Sciatic nerve (tissue), 2 donors: ENCODE measurements at regions not wholly inside any gene's neighbourhood (a gene's known extent, or its start where the extent isn't known, plus 50 kb on each side); places are given as distances from the start of the nearest gene placed in this dataset.
"Not testable (repeated sequence)": the region's sequence is repeated elsewhere in the genome, so short reads cannot be mapped to it uniquely, and the experiment has no call there.

Experiments used
- ATAC-seq: fragments of 200-7000 bp; cut with Tn5 transposase; one replicate; pipeline ENCODE4 v1.9.1; 2020; ENCODE audit warnings: mild to moderate bottlenecking, moderate library complexity
- DNase-seq: peaks from one replicate; pipeline ENCODE4 v3.0.0-alpha.2; 2020; ENCODE audit warnings: low spot score
- intact Hi-C: fragments of 100-400 bp; cut with DNase I; formaldehyde crosslinking; loops from one replicate; pipeline ENCODE4 v1.14.2; 2022
- donor health status: DM: no; HTN: no; CAD: no.
- donor health status: DM: no; HTN: no; CAD: no.

DNA sequence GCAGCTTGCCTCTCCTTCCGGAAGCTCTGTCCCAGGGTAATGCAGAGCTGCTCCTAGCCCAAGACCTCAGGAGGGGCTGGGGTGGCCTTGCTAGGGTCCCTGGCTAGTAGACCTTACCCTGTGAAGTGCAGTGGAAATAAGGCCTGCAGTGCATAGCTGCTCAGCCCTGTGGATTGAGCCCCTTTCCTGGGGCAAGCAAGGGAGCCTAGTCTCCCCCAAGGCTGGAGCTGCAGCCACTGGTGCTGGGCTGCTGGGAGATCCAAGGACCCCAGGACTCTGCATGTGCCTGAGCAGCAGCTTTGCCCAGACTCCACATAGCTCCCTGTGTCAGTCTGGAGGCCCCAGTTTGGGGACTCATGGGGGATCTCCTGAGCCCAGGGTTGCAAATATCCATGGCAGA lies 57.9 kb downstream of the FANCF start:
- intact Hi-C loops, result no loop called here
- DNase-seq (no peak), ATAC-seq (no peak)

DNA sequence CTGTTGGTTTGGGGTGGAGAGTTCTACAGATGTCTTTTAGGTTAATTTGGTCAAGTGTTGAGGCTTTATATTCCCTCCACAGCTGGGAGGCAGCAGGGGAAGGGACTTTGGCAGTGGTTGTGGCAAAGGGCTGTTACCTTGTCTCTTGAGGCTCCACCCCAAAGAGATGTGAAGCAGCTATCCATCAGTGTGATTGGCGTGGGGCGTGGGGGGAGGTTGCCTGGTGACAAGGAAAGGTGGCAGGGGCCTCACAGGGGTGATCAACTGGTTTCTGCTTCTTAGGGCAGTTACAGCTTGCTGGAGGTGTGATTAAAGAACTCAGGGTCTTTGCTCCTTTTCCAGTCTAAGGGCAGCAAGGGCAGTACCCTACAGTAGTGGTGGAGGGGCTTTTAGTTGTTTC lies 59.3 kb downstream of the FANCF start:
- DNase-seq (no peak), ATAC-seq (no peak)
- intact Hi-C loops, result no loop called here

DNA sequence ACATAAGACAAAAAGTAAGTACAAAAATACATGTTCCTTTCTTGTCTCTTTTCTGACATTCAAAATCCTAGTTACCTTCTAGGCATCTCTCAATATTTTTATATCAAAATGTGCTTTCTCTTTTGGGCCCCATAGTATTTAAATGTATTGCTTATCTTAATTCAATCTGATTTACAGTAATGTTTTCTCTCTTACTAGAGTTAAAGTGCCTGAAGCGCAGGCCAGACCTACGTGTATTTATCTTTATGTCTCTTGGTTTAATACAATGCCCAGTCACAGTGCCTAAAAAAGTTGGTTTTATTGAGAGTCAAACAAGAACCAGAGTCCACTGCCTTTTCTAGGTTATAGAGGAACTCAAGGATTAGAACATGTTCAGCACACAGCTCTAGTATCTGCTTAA lies 64.3 kb downstream of the FANCF start:
- intact Hi-C loops, result no loop called here
- no peak for DNase-seq
- no peak for ATAC-seq

DNA sequence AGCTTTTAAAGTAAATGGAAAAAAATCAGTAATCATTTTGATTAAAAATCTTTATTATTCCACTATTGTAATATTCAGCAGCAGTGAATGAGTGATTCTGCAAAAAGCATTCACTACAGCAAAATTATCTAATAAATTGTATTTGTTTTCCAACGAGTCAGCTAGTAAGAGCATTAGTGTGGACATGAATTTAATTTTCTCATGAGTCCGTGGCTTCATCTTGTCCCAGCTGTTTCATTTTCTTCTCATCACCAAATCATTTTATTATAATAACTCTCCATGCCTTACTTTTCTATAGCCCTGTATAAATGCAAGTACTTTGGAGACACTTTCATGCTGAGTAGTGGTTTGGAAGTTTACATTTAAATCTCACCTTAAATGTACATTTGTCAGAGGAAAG lies 66.2 kb downstream of the FANCF start:
- intact Hi-C loops, result no loop called here
- DNase-seq (no peak), ATAC-seq (no peak)

DNA sequence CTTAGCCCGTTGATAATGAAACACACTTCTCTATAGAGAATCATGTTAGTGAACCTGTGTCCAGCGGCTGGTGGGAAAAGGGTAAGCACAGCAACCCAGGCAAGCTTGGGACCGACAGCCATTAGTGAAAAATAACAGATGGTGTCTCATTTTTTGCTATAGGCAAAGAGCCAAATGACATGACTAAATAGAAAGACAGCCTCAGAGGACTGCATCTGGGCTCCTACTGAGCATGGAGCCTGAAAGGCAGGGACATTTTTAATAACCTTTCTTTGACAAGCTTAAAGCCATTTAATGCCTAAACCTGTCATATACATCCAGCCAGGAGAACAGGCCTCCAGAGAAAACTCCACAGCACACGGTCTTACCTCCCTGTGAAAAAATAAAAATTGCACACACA lies 67.0 kb downstream of the FANCF start:
- no peak for ATAC-seq
- DNase-seq, result no peak

DNA sequence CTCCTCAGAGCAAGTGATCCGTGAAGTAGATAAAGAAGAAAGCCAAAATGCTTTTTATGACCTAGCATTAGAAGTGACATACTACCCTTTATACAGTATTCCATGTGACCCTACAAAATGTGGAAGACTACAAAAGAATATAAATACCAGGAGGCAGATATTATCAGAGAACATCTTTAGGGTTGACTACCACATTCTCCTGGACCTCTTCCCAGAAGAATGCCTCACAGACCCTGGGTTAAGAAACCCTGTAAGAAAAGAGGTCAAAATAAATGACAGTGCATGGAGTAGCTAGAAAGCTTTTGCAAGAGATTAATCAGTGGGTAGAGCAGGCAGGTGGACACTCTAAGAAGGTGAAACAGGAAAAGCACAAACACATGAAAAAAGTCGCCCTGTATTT lies 69.2 kb downstream of the FANCF start:
- DNase-seq (no peak), ATAC-seq (no peak)
- intact Hi-C loops, result no loop called here

More for the DNA sequence above, 67.0 kb downstream of the FANCF start:
- intact Hi-C loops, result no loop called here

DNA sequence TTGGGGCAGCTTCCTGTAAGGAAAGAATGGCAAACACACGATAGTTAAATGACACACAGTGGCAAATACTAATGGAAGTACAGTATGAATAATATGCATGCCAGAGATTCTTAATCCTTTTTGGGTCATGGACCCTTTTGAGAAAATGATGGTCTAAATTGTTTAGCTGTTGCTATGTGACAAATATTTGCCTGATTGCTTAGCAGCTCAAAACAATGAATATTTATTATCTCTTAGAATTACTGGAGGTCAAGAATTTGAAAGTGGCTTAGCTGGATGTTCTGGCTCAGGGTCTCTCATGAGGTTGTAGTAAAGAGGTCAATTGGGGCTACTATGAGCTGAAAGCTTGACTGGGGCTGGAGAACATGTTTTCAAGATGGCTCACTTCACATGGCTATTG lies 69.7 kb downstream of the FANCF start:
- ATAC-seq, result no peak
- intact Hi-C loops, result no loop called here

DNA sequence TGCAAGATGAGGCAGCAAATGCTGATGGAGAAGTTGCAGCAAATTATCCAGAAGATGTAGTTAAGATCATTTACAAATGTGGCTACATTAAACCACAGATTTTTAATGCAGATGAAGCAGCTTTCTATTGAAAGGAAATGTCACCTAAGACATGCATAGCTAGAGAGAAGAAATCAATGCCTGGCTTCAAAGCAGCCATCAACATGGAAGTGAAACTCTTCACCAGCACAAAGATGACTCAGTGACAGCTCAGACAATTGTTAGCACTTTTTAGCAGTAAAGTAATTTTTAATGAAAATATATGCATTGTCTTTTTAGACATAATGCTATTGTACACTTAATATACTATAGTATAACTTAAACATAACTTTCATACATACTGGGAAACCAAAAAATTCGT lies 71.4 kb downstream of the FANCF start:
- DNase-seq (no peak), ATAC-seq (no peak)
- intact Hi-C loops, result no loop called here

More for the DNA sequence above, 69.7 kb downstream of the FANCF start:
- DNase-seq, result no peak

DNA sequence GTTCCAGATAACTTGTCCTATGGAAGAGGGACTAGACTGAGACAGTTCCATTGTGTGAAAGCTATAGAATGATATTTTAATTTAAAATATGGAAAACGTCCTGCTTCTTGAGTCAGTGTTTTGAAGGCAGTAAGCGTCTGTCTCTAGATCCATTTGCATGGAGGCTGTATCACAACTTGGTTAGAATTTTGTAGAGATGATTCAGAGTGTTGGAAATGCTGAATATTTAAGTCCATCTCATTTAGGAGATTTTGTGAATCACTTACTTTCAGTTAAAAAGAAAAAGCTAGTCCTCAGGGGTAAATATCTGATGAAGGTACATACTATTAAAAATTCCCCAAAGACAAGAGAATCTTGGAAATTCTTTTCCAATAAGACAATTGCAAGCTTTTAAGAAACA lies 72.7 kb downstream of the FANCF start:
- intact Hi-C loops, result no loop called here
- DNase-seq (no peak), ATAC-seq (no peak)

DNA sequence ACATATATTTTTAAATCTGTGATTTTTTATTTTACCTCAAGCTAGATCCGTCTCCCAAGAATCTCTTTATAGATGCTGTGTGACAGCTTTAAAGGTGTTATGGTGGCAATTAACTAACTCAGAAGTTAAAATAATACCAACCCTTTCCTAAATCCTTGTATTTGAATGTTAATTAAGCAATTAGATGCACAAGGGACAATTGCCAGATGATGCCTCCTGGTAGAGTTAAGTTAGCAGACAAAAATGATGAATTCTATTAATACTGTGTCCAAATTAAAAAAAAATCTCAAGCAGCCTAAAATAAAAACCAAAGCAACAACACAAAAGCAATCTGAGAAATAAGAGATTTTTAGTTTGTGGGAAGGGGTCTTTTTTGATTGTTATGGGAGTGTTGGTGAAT lies 78.9 kb downstream of the FANCF start:
- intact Hi-C loops, result no loop called here
- DNase-seq, result no peak

DNA sequence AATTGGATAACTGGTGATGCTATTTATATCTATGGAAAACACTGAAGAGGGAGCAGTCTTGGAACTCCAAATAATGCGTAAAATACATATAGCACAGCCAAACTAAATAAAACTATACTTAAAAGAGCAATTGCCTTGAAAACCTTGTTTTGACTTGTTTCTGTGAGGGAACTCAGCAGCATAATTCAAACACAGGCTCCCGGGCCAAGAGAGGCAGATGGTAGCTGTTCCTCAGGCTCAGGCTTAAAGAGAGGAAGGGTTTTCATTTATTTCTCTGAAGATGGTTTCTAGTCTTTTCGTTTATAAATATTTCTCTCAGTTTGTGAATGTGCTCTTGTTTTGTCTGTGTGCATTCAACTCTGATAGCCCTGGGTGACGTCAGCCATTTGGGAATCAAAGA lies 82.4 kb downstream of the FANCF start:
- DNase-seq, result no peak
- no peak for ATAC-seq
- intact Hi-C loops, result no loop called here

More for the DNA sequence above, 78.9 kb downstream of the FANCF start:
- ATAC-seq, result no peak

DNA sequence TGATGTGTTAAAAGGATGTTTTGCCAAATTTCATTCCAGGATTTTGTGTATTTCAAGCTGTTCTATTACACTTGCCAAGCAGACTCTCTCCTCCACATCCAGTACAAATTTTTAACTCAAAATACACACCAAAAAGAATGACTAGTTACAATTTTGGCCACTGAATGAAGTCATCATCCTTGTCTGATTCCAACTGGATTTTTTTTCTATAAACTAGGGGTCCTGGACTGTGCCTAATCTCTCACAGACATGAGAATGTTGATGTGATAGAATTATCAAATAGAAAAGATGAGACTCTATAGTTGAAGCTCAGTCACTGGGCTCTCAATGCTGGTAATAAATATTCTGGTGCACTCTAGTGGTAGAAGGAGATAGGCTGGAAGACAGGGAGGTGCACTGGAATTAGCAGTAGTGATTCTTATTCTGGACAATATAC lies 85.8 kb downstream of the FANCF start:
- intact Hi-C loops, result no loop called here
- DNase-seq, result no peak
- ATAC-seq, result peak; percentile 49

DNA sequence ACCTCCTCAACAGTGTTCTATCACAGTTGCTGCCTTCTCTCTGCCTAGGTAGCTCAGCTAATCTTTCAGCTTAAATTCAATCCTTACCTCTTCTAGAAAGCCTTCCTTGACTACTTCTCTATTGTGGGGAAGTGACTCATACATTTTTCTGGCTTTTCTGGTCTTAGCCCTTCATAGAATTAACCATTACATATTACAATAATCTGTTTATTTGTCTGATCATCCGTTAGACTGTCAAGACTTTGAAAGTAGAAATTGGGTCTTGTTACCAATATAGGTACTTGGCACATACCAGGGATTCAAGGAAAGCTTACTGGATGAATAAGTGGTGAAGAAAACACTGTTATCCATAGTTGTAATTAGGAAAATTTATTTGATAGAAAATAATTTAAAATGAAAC lies 89.6 kb downstream of the FANCF start:
- ATAC-seq (no peak), DNase-seq (no peak)
- intact Hi-C loops, result no loop called here

DNA sequence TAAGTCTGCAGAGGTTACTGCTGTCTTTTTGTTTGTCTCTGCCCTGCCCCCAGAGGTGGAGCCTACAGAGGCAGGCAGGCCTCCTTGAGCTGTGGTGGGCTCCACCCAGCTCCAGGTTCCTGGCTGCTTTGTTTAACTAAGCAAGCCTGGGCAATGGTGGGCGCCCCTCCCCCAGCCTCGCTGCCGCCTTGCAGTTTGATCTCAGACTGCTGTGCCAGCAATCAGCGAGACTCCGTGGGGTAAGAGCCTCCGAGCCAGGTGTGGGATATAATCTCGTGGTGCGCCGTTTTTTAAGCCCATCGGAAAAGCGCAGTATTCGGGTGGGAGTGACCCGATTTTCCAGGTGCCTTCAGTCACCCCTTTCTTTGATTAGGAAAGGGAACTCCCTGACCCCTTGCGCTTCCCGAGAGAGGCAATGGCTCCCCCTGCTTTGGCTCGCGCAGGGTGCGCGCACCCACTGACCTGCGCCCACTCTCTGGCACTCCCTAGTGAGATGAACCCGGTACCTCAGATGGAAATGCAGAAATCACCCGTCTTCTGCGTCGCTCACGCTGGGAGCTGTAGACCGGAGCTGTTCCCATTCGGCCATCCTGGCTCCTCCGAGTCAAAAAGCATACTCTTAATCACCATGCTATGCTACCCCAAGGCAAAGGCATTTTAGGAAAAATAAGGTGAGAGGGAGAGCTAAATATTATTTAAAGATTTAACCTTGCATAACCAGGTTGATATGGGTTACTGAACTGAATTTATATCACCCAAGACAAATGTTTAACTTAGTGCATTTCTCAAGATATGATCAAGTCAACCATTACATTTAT lies 96.8 kb downstream of the FANCF start:
- intact Hi-C loops, ATAC-seq, DNase-seq: not testable (repeated sequence)

DNA sequence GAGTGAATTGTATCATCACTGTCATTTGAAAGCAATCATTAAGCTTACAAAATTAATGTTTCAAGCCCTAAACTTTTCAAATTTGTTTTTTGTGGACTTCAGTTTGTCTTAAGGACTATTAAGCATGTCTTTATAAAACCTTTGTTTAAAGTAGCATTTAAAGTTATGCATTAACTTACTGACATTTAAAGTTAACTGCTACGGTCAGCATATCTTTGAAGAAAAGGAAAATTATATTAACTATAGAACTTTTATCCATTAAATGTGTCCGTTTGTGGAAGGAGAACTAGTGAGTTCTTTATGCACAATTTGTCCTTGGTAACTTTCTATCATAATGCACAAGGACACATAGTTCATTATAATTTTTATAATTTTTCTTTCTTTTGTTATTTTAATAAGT lies 103.4 kb downstream of the FANCF start:
- ATAC-seq (no peak), DNase-seq (no peak)
- intact Hi-C loops, result no loop called here

DNA sequence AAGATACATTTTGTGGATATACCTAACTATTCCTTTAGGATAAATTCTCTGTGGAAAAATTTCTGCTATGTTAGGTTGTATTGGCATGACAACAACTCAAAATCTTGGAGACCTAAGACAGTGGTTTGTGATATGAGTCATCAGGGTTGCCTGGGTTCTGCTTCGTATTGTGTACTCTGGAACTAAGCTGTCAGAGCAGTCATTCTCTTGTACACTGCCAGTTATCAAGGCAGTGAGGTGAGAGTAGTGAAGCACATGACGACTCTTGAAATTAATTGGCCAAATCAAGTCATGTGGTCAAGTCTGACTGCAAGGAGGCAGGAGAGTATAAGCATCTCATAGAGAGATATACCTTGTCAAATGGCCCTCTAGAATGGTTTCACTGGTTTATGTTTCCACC lies 104.4 kb downstream of the FANCF start:
- ATAC-seq (no peak), DNase-seq (no peak)
- intact Hi-C loops, result no loop called here

DNA sequence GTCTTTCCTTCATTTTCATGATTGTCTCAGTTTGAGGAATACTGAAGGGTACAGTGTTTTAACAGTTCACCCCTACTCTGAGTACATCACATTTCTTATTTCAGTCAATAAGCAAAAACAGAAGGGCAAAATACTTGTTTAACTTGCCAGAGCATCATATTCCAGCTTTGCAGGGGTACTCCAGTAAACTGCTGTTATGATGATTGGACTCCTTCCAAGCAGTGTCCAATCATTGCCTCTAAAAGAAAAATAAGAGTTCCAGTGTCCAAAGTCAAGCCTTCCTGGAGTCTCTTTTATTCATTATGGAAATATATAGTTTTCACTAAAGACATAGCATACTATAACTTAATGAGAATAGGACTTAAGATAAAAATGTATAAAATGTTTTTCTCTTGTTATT lies 105.1 kb downstream of the FANCF start:
- intact Hi-C loops, result no loop called here
- DNase-seq (no peak), ATAC-seq (no peak)

DNA sequence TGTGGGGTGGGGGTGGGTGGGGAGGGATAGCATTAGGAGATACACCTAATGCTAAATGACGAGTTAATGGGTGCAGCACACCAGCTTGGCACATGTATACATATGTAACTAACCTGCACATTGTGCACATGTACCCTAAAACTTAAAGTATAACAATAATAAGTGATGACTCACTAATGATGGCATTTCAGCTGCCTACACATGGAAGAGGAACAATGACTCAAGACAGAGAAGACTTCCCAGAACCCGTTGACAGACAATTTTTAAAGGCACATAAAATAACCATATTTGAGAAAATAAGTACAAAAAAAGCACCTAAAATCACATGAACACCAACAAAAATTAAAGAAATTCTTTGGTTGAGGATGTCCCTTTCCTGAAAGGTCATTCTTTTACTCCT lies 107.3 kb downstream of the FANCF start:
- ATAC-seq, intact Hi-C loops, DNase-seq: not testable (repeated sequence)

DNA sequence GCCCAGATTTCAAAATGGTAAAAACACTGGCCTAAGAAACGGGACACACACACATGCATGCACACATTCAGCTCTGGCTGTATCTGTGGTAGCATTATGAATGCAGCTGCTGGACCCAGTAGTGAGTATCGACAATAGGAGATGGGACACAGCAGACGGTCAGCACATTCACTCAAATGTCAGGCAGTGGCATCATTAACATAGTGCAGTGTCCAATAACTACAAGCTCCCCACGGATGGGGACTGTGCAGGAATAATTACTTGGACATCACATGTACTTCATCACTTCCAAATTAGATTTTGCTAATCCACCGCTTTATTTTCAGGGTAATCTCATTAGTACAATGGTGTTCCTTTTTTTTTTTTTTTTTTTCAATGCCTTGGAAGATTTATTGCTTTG lies 109.5 kb downstream of the FANCF start:
- ATAC-seq, result no peak
- intact Hi-C loops, result no loop called here
- no peak for DNase-seq

DNA sequence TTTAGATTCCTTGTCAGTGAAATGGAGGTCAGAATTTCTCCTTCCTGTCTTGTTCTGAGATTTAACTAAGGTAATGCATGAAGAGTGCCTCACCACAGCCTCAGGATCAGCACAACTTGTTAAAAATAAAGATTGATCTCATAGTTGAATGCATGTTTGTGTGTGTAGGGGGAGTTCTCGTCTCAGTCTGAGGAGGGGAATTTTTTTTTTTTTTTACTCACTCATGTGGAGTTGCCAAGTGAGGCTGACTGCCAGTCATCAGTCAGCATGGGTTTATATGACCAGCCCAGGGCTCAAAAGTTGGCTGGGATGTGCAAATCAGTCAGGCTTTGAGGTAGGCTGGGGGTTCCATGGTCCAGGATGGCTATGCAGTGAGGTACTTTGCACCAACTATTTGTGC lies 113.2 kb downstream of the FANCF start:
- ATAC-seq, result no peak
- no peak for DNase-seq
- intact Hi-C loops, result no loop called here

DNA sequence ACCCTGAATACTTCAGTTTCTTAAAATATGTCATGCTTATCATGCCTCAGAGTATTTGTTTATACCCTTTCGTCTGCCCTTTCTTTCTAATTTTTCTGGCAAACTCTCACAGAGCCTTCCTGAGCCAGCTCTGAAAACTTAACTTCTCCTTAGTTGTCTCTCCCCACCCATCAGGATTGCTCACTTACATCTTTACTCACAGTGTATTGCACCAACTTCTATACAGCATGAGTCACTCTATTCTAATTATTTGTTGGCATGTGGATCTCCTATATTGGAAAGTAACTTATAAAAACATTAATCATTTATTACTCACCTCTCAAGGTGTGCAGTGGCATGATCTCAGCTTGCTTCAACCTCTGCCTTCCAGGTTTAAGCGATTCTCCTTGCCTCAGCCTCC lies 114.9 kb downstream of the FANCF start:
- intact Hi-C loops, result no loop called here
- DNase-seq (no peak), ATAC-seq (no peak)
